MCF 10A (cell line): ENCODE measurements at regions not wholly inside any gene's neighbourhood (a gene's known extent, or its start where the extent isn't known, plus 50 kb on each side); places are given as distances from the start of the nearest gene placed in this dataset.
"Not testable (repeated sequence)": the region's sequence is repeated elsewhere in the genome, so short reads cannot be mapped to it uniquely, and the experiment has no call there.

Experiments used
- BruUV-seq: library from RNA; stranded (reverse); fragments of 400-500 nt; replicated peaks from 2 replicates; lab custom pipeline; 2021; lab: Mats Ljungman, UMichigan
- CTCF ChIA-PET: fragments of 300-600 bp; sonication (Branson Sonifier 250); formaldehyde crosslinking; extraction: SDS; loops from one replicate; lab custom pipeline; 2021; ENCODE audit warnings: antibody characterized with exemption, inconsistent platforms; lab: Yijun Ruan, JAX
- POLR2A ChIA-PET: fragments of 300-600, 350-650 bp; sonication (Branson Sonifier 250); formaldehyde crosslinking; extraction: SDS; loops from one replicate; lab custom pipeline; 2020; ENCODE audit warnings: antibody characterized with exemption, inconsistent platforms; lab: Yijun Ruan, JAX
- DNase-seq: peaks from one replicate; pipeline ENCODE4 v3.0.0-alpha.2; 2018; ENCODE audit not compliant: unreplicated experiment
- H3K27ac Mint-ChIP-seq: one replicate; pipeline ENCODE4 v1.8.0; 2022; ENCODE audit warnings: mild to moderate bottlenecking, low read depth, mixed read lengths; ENCODE audit not compliant: unreplicated experiment
- H3K27me3 Mint-ChIP-seq: one replicate; pipeline ENCODE4 v1.8.0; 2022; ENCODE audit warnings: mixed read lengths; ENCODE audit not compliant: insufficient read depth, unreplicated experiment
- H3K36me3 Mint-ChIP-seq: one replicate; pipeline ENCODE4 v1.8.0; 2022; ENCODE audit warnings: mild to moderate bottlenecking, moderate library complexity, mixed read lengths; ENCODE audit not compliant: insufficient read depth, unreplicated experiment
- H3K4me1 Mint-ChIP-seq: one replicate; pipeline ENCODE4 v1.8.0; 2022; ENCODE audit warnings: mixed read lengths; ENCODE audit not compliant: insufficient read depth, unreplicated experiment
- H3K4me3 Mint-ChIP-seq: one replicate; pipeline ENCODE4 v1.8.0; 2022; ENCODE audit warnings: mild to moderate bottlenecking, moderate library complexity, mixed read lengths; ENCODE audit not compliant: unreplicated experiment
- H3K9me3 Mint-ChIP-seq: one replicate; pipeline ENCODE4 v1.8.0; 2022; ENCODE audit warnings: mixed read lengths; ENCODE audit not compliant: unreplicated experiment
- intact Hi-C: fragments of 100-400 bp; cut with micrococcal nuclease; formaldehyde crosslinking; loops from 2 replicates; pipeline ENCODE4 v1.14.1; 2022
- TF ChIP-seq, protein P1 (sequence below): fragments of 200-600 bp; IDR thresholded peaks from one replicate; pipeline ENCODE4 v1.8.0; 2022; ENCODE audit warnings: antibody characterized with exemption, mild to moderate bottlenecking; ENCODE audit not compliant: unreplicated experiment

DNA sequence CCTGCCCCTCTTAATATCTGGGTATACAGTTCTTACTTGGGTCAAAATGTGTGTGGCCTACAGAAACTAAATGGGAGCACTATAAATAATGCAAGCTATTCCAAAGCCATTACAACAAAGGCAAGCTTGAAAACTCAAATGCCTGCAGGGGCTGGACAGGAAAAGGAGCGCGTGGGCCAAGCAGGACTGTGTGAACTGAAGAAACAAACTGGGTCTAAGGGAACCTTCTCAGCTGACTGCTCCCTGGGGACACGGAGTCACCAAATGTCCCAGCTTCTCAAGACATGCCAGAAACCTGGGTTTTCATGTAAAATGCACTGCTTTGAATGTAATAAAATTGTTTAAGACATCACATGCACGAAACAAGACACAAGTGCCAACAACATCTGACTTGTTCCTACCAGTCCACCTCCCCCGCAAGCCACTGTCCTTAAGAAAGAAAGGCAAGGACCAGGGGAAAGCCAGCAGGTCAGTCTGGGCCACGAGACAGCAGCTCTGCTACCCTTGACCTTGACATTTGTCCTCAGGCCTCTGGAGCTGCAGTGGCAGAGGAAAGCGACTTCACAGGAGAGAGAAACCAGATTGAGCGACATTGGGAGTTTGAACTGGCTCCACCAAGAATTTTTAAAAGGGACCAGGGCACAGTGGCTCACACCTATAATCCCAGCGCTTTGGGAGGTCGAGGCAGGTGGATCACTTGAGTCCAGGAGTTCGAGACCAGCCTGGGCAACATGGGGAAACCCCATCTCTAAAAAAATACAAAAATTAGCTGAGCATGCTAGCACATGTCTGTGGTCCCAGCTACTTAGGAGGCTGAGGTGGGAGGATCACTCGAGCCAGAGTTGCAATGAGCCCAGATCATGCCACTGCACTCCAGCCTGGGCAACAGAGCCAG lies 89.7 kb upstream of the SH3BP4 start:
- peaks cover 13% of the 10 kb centered on the region for H3K4me1 Mint-ChIP-seq
- H3K4me3 Mint-ChIP-seq, result no peak overlapping the region
- DNase-seq, result no peak
- ChIA-PET CTCF (interaction anchor here (0.6 to 0.9 kb wide), 2 partner anchors 9 to 103 kb away, joined by 3 read pairs; no protein-coding TSS in a partner anchor), POLR2A (interaction anchor here (0.5 to 2.0 kb wide), 2 partner anchors 19 to 1230 kb away, joined by 3 to 8 read pairs; no protein-coding TSS in a partner anchor)
- H3K27me3 Mint-ChIP-seq, result no peaks in the 10 kb centered on the region
- H3K36me3 Mint-ChIP-seq, result no peaks in the 10 kb centered on the region
- TF ChIP-seq, protein P1, sequence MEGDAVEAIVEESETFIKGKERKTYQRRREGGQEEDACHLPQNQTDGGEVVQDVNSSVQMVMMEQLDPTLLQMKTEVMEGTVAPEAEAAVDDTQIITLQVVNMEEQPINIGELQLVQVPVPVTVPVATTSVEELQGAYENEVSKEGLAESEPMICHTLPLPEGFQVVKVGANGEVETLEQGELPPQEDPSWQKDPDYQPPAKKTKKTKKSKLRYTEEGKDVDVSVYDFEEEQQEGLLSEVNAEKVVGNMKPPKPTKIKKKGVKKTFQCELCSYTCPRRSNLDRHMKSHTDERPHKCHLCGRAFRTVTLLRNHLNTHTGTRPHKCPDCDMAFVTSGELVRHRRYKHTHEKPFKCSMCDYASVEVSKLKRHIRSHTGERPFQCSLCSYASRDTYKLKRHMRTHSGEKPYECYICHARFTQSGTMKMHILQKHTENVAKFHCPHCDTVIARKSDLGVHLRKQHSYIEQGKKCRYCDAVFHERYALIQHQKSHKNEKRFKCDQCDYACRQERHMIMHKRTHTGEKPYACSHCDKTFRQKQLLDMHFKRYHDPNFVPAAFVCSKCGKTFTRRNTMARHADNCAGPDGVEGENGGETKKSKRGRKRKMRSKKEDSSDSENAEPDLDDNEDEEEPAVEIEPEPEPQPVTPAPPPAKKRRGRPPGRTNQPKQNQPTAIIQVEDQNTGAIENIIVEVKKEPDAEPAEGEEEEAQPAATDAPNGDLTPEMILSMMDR, result no peak
- intact Hi-C loops, result no loop called here
- H3K27ac Mint-ChIP-seq, result peak overlapping the region; percentile 43
- no TSS peak for BruUV-seq
- no peaks in the 10 kb centered on the region for H3K9me3 Mint-ChIP-seq

DNA sequence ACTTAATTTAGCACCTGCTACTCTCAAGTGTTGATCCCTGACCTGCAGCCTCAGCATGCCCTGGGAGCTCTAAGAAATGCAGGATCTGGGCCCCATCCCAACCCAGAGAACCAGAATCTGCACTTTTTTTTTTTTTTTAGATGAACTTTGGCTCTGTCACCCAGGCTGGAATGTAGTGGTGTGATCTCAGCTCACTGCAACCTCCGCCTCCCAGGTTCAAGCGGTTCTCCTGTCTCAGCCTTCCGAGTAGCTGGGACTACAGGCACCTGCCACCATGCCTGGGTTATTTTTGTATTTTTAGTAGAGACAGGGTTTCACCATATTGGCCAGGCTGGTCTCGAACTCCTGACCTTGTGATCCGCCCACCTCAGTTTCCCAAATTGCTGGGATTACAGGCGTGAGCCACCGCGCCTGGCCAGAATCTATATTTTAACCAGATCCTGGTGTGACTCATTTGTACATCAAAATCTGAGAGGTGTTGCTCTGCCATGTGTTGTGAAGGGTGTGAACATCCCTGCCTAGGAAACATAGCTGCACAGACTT lies 92.4 kb upstream of the SH3BP4 start:
- H3K27ac Mint-ChIP-seq, H3K4me3 Mint-ChIP-seq, intact Hi-C loops, BruUV-seq, H3K36me3 Mint-ChIP-seq, DNase-seq, H3K9me3 Mint-ChIP-seq, H3K27me3 Mint-ChIP-seq: not testable (repeated sequence)
- POLR2A ChIA-PET, result interaction anchor here (0.6 to 1.5 kb wide), 2 partner anchors 21 to 90 kb away, joined by 3 to 4 read pairs; no protein-coding TSS in a partner anchor
- CTCF ChIA-PET, result interaction anchor here (0.8 kb wide), 1 partner anchor 8 kb away, joined by 3 read pairs; no protein-coding TSS in a partner anchor
- H3K4me1 Mint-ChIP-seq, result peaks cover 13% of the 10 kb centered on the region

DNA sequence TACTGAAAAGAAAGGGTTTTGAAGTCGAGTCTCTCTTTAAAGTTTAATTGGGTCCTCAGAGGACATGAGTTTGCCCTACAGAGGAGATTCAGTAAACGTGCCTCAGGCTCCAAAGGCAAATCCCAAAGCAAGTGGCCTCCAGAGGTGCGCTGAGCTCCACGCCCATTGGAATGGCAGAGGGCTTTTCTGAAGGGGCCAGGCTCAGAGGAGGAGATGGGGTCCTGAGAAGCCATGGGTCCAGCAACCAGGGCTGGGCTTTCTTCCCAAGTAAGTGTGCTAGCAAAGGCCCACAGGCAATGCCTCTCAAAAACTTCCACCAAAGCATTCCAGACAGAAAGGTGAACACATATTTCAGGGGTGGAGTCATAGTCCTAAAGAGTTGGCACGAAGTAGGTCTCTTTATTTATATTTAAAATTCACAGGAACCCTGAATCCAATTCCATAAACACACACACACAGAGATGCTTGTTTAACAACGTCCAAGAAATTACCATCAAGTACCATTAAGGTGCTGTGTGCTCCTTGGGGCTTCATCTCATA lies 93.0 kb upstream of the SH3BP4 start:
- ChIA-PET POLR2A (interaction anchor here (0.6 to 1.5 kb wide), 2 partner anchors 22 to 27 kb away, joined by 3 to 4 read pairs; no protein-coding TSS in a partner anchor), CTCF (no interaction called here)
- TF ChIP-seq, protein P1, result no peak
- DNase-seq, result no peak
- intact Hi-C loops, result no loop called here
- no peaks in the 10 kb centered on the region for H3K36me3 Mint-ChIP-seq
- H3K27ac Mint-ChIP-seq, result no peak overlapping the region
- no TSS peak for BruUV-seq
- no peak overlapping the region for H3K4me3 Mint-ChIP-seq
- H3K27me3 Mint-ChIP-seq, result no peaks in the 10 kb centered on the region
- no peaks in the 10 kb centered on the region for H3K9me3 Mint-ChIP-seq
- H3K4me1 Mint-ChIP-seq, result peaks cover 13% of the 10 kb centered on the region

DNA sequence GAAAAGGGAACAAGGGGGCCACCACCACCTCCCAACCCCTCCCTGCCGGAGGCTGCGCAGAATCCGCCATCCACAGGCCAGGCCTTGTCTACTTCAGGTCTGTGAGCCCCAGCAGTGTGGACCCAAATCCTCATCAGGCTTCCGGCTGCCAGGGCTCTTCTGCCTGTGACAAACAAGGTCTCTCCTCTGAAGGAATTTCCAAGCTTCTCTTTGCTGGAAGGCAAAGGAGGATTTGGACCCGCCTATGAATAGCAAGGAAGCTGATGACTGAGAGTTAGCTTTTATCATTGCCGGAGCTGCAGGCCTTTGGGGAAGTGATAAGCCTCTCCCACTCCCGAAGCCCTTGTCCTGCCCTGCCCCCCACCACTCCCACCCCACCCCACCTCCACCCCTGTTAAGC lies 93.7 kb upstream of the SH3BP4 start:
- H3K9me3 Mint-ChIP-seq, result no peaks in the 10 kb centered on the region
- H3K4me1 Mint-ChIP-seq, result peaks cover 7% of the 10 kb centered on the region
- POLR2A ChIA-PET, result interaction anchor here (0.6 kb wide), 1 partner anchor 26 kb away, joined by 3 read pairs; no protein-coding TSS in a partner anchor
- CTCF ChIA-PET, result no interaction called here
- TF ChIP-seq, protein P1, result no peak
- H3K36me3 Mint-ChIP-seq, result no peaks in the 10 kb centered on the region
- no peak for DNase-seq
- BruUV-seq, result no TSS peak
- H3K27ac Mint-ChIP-seq, result no peak overlapping the region
- intact Hi-C loops, result no loop called here
- H3K27me3 Mint-ChIP-seq, result no peaks in the 10 kb centered on the region
- no peak overlapping the region for H3K4me3 Mint-ChIP-seq
